Calu3 (cell line): ENCODE measurements at regions not wholly inside any gene's neighbourhood (a gene's known extent, or its start where the extent isn't known, plus 50 kb on each side); places are given as distances from the start of the nearest gene placed in this dataset.

Experiments
- BruUV-seq: library from RNA; stranded (reverse); fragments of 400-500 nt; replicated peaks from 2 replicates; lab custom pipeline; 2021; lab: Mats Ljungman, UMichigan
- CTCF ChIA-PET: fragments of 300-600 bp; sonication (Branson Sonifier 250); formaldehyde crosslinking; loops from one replicate; lab custom pipeline; 2022; ENCODE audit warnings: antibody characterized with exemption; lab: Charles Lee
- DNase-seq: peaks from one replicate; pipeline ENCODE4 v3.0.0; 2022
- H3K27ac Mint-ChIP-seq: one replicate; pipeline ENCODE4 v1.8.0; 2022; ENCODE audit warnings: mixed read lengths; ENCODE audit not compliant: unreplicated experiment
- H3K27me3 Mint-ChIP-seq: one replicate; pipeline ENCODE4 v1.8.0; 2022; ENCODE audit warnings: mixed read lengths; ENCODE audit not compliant: unreplicated experiment
- H3K36me3 Mint-ChIP-seq: one replicate; pipeline ENCODE4 v1.8.0; 2022; ENCODE audit warnings: mild to moderate bottlenecking, moderate library complexity, mixed read lengths; ENCODE audit not compliant: insufficient read depth, unreplicated experiment
- H3K4me1 Mint-ChIP-seq: one replicate; pipeline ENCODE4 v1.8.0; 2022; ENCODE audit warnings: mild to moderate bottlenecking, low read depth, mixed read lengths; ENCODE audit not compliant: unreplicated experiment
- H3K4me3 Mint-ChIP-seq: one replicate; pipeline ENCODE4 v1.8.0; 2022; ENCODE audit warnings: mild to moderate bottlenecking, low read depth, moderate library complexity, mixed read lengths; ENCODE audit not compliant: unreplicated experiment
- H3K9me3 Mint-ChIP-seq: one replicate; pipeline ENCODE4 v1.8.0; 2022; ENCODE audit warnings: low read depth, mixed read lengths; ENCODE audit not compliant: unreplicated experiment
- intact Hi-C: fragments of 100-400 bp; cut with micrococcal nuclease; formaldehyde crosslinking; loops from one replicate; pipeline ENCODE4 v1.10.0; 2022; ENCODE audit not compliant: unreplicated experiment
- TF ChIP-seq, protein P1 (sequence below): fragments of 200-600 bp; IDR thresholded peaks from one replicate; pipeline ENCODE4 v1.8.0; 2022; ENCODE audit warnings: antibody characterized with exemption; ENCODE audit not compliant: unreplicated experiment

DNA sequence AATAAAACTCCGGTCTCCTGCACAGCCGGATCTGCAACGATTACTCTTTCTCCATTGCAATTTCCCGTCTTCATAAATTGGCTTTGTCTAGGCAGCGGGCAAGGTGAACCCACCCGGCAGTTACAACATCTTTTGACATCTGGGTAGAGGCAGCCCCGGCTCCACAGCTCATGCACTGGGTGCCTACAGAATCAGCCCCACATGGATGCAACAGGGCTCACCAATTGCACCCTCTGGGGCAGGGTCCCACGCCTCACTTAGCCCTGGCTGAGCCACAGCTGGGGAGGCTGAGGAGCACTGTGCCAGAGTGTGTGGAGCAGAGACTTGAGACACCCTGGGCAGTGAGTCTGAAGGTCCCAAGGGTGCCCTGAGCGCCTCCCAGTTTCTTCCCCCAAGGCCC lies 710.2 kb downstream of the TBC1D22A start:
- Mint-ChIP-seq H3K36me3 (no peaks in the 10 kb centered on the region), H3K4me1 (no peaks in the 10 kb centered on the region), H3K4me3 (no peak overlapping the region), H3K27ac (no peak overlapping the region), H3K27me3 (no peaks in the 10 kb centered on the region), H3K9me3 (peaks cover 3% of the 10 kb centered on the region)
- CTCF ChIA-PET, result no interaction called here
- no peak for DNase-seq
- TF ChIP-seq, protein P1, sequence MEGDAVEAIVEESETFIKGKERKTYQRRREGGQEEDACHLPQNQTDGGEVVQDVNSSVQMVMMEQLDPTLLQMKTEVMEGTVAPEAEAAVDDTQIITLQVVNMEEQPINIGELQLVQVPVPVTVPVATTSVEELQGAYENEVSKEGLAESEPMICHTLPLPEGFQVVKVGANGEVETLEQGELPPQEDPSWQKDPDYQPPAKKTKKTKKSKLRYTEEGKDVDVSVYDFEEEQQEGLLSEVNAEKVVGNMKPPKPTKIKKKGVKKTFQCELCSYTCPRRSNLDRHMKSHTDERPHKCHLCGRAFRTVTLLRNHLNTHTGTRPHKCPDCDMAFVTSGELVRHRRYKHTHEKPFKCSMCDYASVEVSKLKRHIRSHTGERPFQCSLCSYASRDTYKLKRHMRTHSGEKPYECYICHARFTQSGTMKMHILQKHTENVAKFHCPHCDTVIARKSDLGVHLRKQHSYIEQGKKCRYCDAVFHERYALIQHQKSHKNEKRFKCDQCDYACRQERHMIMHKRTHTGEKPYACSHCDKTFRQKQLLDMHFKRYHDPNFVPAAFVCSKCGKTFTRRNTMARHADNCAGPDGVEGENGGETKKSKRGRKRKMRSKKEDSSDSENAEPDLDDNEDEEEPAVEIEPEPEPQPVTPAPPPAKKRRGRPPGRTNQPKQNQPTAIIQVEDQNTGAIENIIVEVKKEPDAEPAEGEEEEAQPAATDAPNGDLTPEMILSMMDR, result no peak
- intact Hi-C loops, result loop anchor here (10.0 kb wide), 1 partner anchor 228 kb away; no protein-coding TSS in a partner anchor
- no TSS peak for BruUV-seq

DNA sequence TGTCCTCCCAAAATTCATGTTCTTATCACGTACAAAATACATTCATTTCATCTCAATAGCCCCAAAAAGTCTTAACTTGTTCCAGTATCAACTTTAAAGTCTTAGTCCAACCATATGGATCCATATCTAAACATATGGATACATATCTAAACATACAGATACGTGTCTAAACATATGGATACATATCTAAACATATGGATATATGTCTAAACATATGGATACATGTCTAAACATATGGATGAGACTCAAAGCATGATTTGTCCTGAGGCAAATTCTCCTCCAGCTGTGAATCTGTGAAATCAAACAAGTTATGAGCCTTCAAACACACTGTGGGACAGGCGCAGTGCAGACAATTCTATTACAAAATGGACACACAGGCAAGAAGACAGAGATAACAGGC lies 709.0 kb downstream of the TBC1D22A start:
- no peaks in the 10 kb centered on the region for H3K4me1 Mint-ChIP-seq
- CTCF ChIA-PET, result no interaction called here
- DNase-seq, result no peak
- H3K36me3 Mint-ChIP-seq, result no peaks in the 10 kb centered on the region
- H3K4me3 Mint-ChIP-seq, result no peak overlapping the region
- TF ChIP-seq, protein P1, result no peak
- no peak overlapping the region for H3K27ac Mint-ChIP-seq
- peaks cover 6% of the 10 kb centered on the region for H3K9me3 Mint-ChIP-seq
- BruUV-seq, result no TSS peak
- intact Hi-C loops, result loop anchor here (10.0 kb wide), 1 partner anchor 227 kb away; no protein-coding TSS in a partner anchor
- H3K27me3 Mint-ChIP-seq, result no peaks in the 10 kb centered on the region

DNA sequence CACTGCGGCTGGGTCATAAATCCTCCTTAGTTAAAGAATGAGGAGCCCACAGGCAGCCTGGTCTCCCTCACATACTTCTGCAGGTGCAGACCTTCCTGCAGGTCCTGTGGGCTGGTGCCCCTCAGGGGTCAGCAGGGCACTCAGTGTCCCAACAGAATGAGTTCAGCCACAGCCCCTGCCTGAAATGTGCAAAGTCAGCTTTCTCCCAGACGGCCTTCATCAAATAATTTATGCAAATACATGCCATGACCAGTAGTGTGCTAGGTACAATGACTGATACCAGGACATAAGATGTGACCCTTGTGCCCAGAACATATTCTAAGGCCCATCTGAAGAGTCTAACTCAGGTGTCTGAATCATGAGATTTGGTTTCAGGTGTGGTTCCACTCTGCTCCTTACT lies 703.4 kb downstream of the TBC1D22A start:
- BruUV-seq, result no TSS peak
- no peaks in the 10 kb centered on the region for H3K36me3 Mint-ChIP-seq

DNA sequence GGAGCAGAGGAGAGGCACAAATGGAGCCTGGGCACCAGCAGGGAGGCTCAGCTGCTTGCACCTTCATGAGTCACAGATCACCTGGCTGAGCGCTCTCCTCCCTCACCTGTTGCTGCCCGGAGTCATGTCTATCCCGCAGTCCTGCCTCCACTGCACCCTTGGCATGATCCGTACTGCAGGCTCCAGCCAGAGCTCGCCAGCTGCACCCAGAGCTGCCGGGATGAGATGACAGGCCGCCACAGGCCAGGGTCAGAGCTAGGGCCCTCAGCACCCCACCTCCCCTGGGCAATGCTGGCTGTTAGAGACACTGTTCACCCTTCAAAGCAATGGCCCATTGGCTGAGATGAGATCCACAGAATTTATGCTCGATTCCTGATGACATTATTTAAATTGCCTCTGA lies 702.8 kb downstream of the TBC1D22A start:
- H3K27me3 Mint-ChIP-seq, result no peaks in the 10 kb centered on the region
- no TSS peak for BruUV-seq
- H3K9me3 Mint-ChIP-seq, result peaks cover 6% of the 10 kb centered on the region
- no peak overlapping the region for H3K27ac Mint-ChIP-seq
- no peak overlapping the region for H3K4me3 Mint-ChIP-seq
- DNase-seq, result no peak
- H3K36me3 Mint-ChIP-seq, result no peaks in the 10 kb centered on the region
- no peaks in the 10 kb centered on the region for H3K4me1 Mint-ChIP-seq
- TF ChIP-seq, protein P1, result no peak
- CTCF ChIA-PET, result no interaction called here
- intact Hi-C loops, result no loop called here

More for the DNA sequence above, 703.4 kb downstream of the TBC1D22A start:
- Mint-ChIP-seq H3K4me1 (no peaks in the 10 kb centered on the region), H3K4me3 (no peak overlapping the region), H3K27me3 (no peaks in the 10 kb centered on the region), H3K9me3 (peaks cover 6% of the 10 kb centered on the region), H3K27ac (no peak overlapping the region)
- DNase-seq, result no peak
- TF ChIP-seq, protein P1, result no peak
- intact Hi-C loops, result no loop called here
- CTCF ChIA-PET, result no interaction called here
